ENCODE measurements at regions not wholly inside any gene's neighbourhood (a gene's known extent, or its start where the extent isn't known, plus 50 kb on each side); places are given as distances from the start of the nearest gene placed in this dataset.
A peak's percentile ranks its signal among the peaks of the same experiment; 100 is the strongest.

DNA sequence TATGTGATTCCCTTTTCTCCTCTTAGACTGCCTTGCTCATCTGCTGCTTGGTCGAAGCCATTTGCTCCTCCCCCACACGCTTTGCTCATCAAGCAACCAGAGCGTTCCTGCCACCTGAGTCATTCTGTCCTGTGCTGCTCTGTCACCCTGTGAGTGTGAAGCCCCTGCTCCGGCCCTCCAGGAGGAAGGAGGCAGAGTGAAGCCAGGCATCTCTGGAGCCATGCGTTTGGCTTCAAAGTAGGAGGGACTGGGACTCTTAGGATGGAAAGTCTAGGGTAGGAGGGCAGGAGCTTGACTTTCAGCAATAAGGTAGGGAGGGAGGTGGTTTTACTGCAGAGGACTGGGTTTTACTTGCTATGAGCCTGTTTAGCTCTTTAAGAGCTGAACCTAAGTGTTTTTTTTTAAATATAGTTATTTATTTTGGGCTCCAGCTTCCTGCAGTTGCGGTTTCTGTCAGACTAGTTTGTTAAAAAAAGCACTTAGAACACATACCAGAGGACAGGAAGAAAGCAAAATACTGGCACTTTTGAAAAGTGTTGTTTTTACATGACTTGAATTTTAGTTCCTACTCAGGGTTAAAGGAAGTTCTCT, 63.6 kb downstream of the SPINK2 start:
- Histone ChIP-seq H3K4me2 (ENCODE audit: low read depth, low read length, poor library complexity, severe bottlenecking) (peak overlapping the region; percentile 97), H2AFZ (ENCODE audit: low read depth, low read length, severe bottlenecking) (no peak overlapping the region), H4K20me1 (ENCODE audit: low read depth, low read length) (no peaks in the 10 kb centered on the region), H3K9me2 (replicated peaks; ENCODE audit: insufficient read depth, low read length) (no peaks in the 10 kb centered on the region), H3K4me3 (ENCODE audit: insufficient read depth, low read length, poor library complexity, severe bottlenecking) (peak overlapping the region; percentile 45), H3K9ac (ENCODE audit: low read length) (peak overlapping the region; percentile 66), H3K36me3 (ENCODE audit: low read length) (no peaks in the 10 kb centered on the region), H3K27ac (ENCODE audit: low read depth, low read length) (peak overlapping the region; percentile 99), H3K9me3 (ENCODE audit: insufficient read depth, low read length) (no peaks in the 10 kb centered on the region), H3F3A (ENCODE audit: insufficient read depth) (peaks cover 12% of the 10 kb centered on the region), H3K27me3 (ENCODE audit: low read length) (no peaks in the 10 kb centered on the region), H3K79me2 (ENCODE audit: insufficient read depth, low read length) (no peaks in the 10 kb centered on the region)
- TF ChIP-seq EZH2phosphoT487 (conservative IDR thresholded peaks at IDR 0.05; ENCODE audit: low read length), result no peak
- TF ChIP-seq, protein P1, sequence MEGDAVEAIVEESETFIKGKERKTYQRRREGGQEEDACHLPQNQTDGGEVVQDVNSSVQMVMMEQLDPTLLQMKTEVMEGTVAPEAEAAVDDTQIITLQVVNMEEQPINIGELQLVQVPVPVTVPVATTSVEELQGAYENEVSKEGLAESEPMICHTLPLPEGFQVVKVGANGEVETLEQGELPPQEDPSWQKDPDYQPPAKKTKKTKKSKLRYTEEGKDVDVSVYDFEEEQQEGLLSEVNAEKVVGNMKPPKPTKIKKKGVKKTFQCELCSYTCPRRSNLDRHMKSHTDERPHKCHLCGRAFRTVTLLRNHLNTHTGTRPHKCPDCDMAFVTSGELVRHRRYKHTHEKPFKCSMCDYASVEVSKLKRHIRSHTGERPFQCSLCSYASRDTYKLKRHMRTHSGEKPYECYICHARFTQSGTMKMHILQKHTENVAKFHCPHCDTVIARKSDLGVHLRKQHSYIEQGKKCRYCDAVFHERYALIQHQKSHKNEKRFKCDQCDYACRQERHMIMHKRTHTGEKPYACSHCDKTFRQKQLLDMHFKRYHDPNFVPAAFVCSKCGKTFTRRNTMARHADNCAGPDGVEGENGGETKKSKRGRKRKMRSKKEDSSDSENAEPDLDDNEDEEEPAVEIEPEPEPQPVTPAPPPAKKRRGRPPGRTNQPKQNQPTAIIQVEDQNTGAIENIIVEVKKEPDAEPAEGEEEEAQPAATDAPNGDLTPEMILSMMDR (IDR thresholded peaks at IDR 0.05; ENCODE audit: insufficient read depth, low read length, poor library complexity, severe bottlenecking), result no peak

DNA sequence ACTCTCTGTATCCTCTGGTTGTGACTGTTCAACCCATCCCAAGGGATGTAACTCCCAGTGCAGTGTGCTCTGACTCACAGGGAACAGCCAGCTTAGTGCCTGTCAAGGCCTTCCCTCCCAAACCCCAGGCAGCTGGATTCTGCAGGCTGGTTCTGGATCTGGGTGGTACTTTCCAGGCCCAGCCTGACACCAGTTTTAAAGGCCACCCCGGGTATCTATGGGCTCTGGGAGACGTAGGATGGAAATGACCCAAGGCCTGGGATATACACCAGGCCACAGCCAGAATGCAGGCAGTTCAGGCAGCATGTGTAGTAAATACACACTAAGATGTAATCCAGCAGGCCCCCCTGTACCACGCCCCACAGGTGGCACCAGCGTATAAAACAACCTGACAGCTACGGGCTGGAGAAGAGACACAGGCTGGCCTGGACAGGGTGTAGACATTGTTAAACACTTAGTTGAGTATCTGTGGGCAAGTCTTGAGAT, 64.2 kb downstream of the SPINK2 start:
- Histone ChIP-seq H3K9ac (ENCODE audit: low read length) (peak overlapping the region; percentile 66), H3K4me2 (ENCODE audit: low read depth, low read length, poor library complexity, severe bottlenecking) (peak overlapping the region; percentile 97), H4K20me1 (ENCODE audit: low read depth, low read length) (no peaks in the 10 kb centered on the region), H3K27me3 (ENCODE audit: low read length) (no peaks in the 10 kb centered on the region), H3F3A (ENCODE audit: insufficient read depth) (peaks cover 12% of the 10 kb centered on the region), H3K36me3 (ENCODE audit: low read length) (no peaks in the 10 kb centered on the region), H3K79me2 (ENCODE audit: insufficient read depth, low read length) (no peaks in the 10 kb centered on the region), H3K9me2 (replicated peaks; ENCODE audit: insufficient read depth, low read length) (no peaks in the 10 kb centered on the region), H3K9me3 (ENCODE audit: insufficient read depth, low read length) (no peaks in the 10 kb centered on the region), H3K27ac (ENCODE audit: low read depth, low read length) (peak overlapping the region; percentile 99), H2AFZ (ENCODE audit: low read depth, low read length, severe bottlenecking) (no peak overlapping the region), H3K4me3 (ENCODE audit: insufficient read depth, low read length, poor library complexity, severe bottlenecking) (peak overlapping the region; percentile 45)
- TF ChIP-seq EZH2phosphoT487 (conservative IDR thresholded peaks at IDR 0.05; ENCODE audit: low read length), result no peak
- TF ChIP-seq, protein P1 (IDR thresholded peaks at IDR 0.05; ENCODE audit: insufficient read depth, low read length, poor library complexity, severe bottlenecking), result peak; percentile 10

DNA sequence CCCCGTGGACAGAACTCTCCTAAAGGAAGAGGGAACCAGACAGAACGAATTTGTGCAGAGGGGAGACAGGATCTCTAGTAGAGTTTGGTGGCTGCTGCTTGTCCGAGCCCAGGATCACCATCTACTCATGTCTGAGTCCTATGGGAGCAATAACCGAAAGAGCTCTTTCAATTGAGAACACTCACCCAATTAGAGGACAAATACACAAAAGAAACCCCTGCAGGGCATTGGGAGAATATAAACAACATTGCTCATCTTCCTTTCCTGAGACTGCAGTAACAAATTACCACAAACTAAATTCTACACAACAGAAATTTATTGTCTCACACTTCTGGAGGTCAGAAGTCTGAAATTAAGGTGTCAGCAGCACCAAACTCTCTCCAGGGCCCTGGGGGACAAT, 65.6 kb downstream of the SPINK2 start:
- Histone ChIP-seq H3K36me3 (ENCODE audit: low read length) (no peaks in the 10 kb centered on the region), H3K4me2 (ENCODE audit: low read depth, low read length, poor library complexity, severe bottlenecking) (no peak overlapping the region), H3K9me2 (replicated peaks; ENCODE audit: insufficient read depth, low read length) (no peaks in the 10 kb centered on the region), H3K9me3 (ENCODE audit: insufficient read depth, low read length) (no peaks in the 10 kb centered on the region), H3K27me3 (ENCODE audit: low read length) (no peaks in the 10 kb centered on the region), H3K9ac (ENCODE audit: low read length) (no peak overlapping the region), H3K27ac (ENCODE audit: low read depth, low read length) (no peak overlapping the region), H2AFZ (ENCODE audit: low read depth, low read length, severe bottlenecking) (no peak overlapping the region), H3K4me3 (ENCODE audit: insufficient read depth, low read length, poor library complexity, severe bottlenecking) (no peak overlapping the region), H3F3A (ENCODE audit: insufficient read depth) (peaks cover 12% of the 10 kb centered on the region), H3K79me2 (ENCODE audit: insufficient read depth, low read length) (no peaks in the 10 kb centered on the region), H4K20me1 (ENCODE audit: low read depth, low read length) (no peaks in the 10 kb centered on the region)
- no peak for TF ChIP-seq EZH2phosphoT487 (conservative IDR thresholded peaks at IDR 0.05; ENCODE audit: low read length)
- TF ChIP-seq, protein P1 (IDR thresholded peaks at IDR 0.05; ENCODE audit: insufficient read depth, low read length, poor library complexity, severe bottlenecking), result no peak

Data from SU-DHL-6 (cell line).